ENCODE measurements at regions not wholly inside any gene's neighbourhood (a gene's known extent, or its start where the extent isn't known, plus 50 kb on each side); places are given as distances from the start of the nearest gene placed in this dataset.

DNA sequence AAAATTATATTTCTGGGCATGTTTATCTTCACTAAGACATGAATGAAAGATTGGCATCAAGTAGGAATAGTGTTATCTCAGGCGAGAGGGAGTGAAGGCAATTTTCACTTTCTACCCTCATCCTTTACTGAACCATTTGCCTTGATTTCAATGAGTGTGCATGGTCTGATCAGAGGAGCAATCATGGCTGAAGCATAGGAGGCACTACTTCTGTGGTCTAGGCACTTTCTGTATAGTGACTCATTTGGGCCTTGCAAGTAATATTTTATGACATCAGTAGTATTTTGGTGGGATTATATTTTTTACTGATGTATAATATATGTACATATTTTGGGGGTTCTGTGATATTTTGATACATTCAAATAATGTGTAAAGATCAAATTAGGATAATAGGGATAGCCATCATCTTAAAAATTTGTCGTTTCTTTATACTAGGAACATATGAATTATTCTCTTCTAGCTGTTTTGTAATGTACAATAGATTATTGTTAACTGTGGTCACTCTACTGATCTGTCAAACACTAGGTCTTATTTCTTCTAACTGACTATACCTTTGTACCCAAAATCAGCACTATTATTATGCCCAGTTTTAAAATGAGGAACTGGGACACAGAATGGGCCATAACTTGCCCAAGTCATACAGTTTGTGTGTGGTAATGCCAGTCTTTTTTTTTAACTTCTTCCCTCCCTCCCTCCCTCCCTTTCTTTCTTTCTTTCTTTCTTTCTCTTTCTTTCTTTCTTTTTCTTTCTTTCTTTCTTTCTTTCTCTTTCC, 101.9 kb downstream of the RAB11FIP2 start:
- DNase-seq (ENCODE audit: low read depth in 1 of 2, low spot score in 2 of 2) = no peak
- H2BK12ac ChIP-seq (ENCODE audit: low read depth, low read length) = no peak overlapping the region
- no peaks in the 10 kb centered on the region for H3K4me1 ChIP-seq (replicated peaks in 1 of 4; ENCODE audit: control insufficient read depth in 3 of 4, insufficient read depth in 4 of 4, low read length in 3 of 4)
- no peak overlapping the region for H3K27ac ChIP-seq (ENCODE audit: low read depth, low read length)
- no peak overlapping the region for H2BK15ac ChIP-seq (ENCODE audit: low read length)
- no peak overlapping the region for H4K5ac ChIP-seq (ENCODE audit: insufficient read length, low read depth, low read length)
- no peak overlapping the region for H3K14ac ChIP-seq (ENCODE audit: insufficient read length)
- H3K36me3 ChIP-seq (ENCODE audit: control insufficient read depth in 2 of 4, insufficient read depth in 4 of 4, low read length in 3 of 4) = no peaks in the 10 kb centered on the region
- H3K9ac ChIP-seq (replicated peaks in 1 of 4; ENCODE audit: extremely low read depth in 1 of 4, low read depth in 3 of 4, low read length in 3 of 4) = no peak overlapping the region
- H3K4me2 ChIP-seq (ENCODE audit: insufficient read depth in 1 of 2, low read depth in 2 of 2, low read length in 2 of 2) = no peak overlapping the region
- WGBS, 2 experiments (ENCODE audit: extremely low coverage in 1 of 2, insufficient coverage in 1 of 2, insufficient read length in 1 of 2, insufficient replicate concordance in 2 of 2, low coverage in 1 of 2, low lambda C conversion rate in 2 of 2, missing lambda C conversion rate in 1 of 2) = 96% methylated on average over 2 of the region's 2 CpGs; no CpG with 5 or more reads in 1 of the 2 experiments
- H3K9me3 ChIP-seq (ENCODE audit: insufficient read depth in 2 of 2, low read depth in 1 of 2, low read length in 1 of 2) = peaks cover 0 to 3% of the 10 kb centered on the region in 2 experiments; a peak in 1 of 4 replicates
- no peak overlapping the region for H4K8ac ChIP-seq (ENCODE audit: extremely low read depth, insufficient read depth, low read length)
- no peak overlapping the region for H3K4me3 ChIP-seq (ENCODE audit: extremely low read depth in 1 of 4, insufficient read depth in 2 of 4, low read depth in 3 of 4, low read length in 4 of 4)
- H3K79me2 ChIP-seq (ENCODE audit: control insufficient read depth in 1 of 2, insufficient read depth in 2 of 2, low read length in 2 of 2) = no peaks in the 10 kb centered on the region
- H3K4ac ChIP-seq (replicated peaks; ENCODE audit: insufficient read length, low read depth, low read length) = no peak overlapping the region
- no peaks in the 10 kb centered on the region for H3K23me2 ChIP-seq (ENCODE audit: low read depth, low read length)
- H3K18ac ChIP-seq (ENCODE audit: extremely low read depth, low read length) = no peak overlapping the region
- H3K27me3 ChIP-seq (replicated peaks in 1 of 4; ENCODE audit: control insufficient read depth in 3 of 4, extremely low read depth in 1 of 4, insufficient read depth in 3 of 4, low read length in 3 of 4) = no peaks in the 10 kb centered on the region
- no peak overlapping the region for H3K56ac ChIP-seq (replicated peaks; ENCODE audit: insufficient read length, low read depth, low read length)
- no peak overlapping the region for H3K23ac ChIP-seq (ENCODE audit: insufficient read length)
- no peak overlapping the region for H4K91ac ChIP-seq (replicated peaks; ENCODE audit: insufficient read length, low read length)
- no peak overlapping the region for H2BK120ac ChIP-seq (replicated peaks; ENCODE audit: low read depth, low read length)
- H2AFZ ChIP-seq (ENCODE audit: low read length) = no peak overlapping the region
- TF ChIP-seq SRF (IDR thresholded peaks at IDR 0.05; ENCODE audit: low read depth, low read length) = no peak
- TF ChIP-seq FOSL1 (IDR thresholded peaks at IDR 0.05; ENCODE audit: insufficient read depth, low read depth, low read length) = no peak
- TF ChIP-seq ASH2L (IDR thresholded peaks at IDR 0.05; ENCODE audit: low read length) = no peak
- TF ChIP-seq, protein P1, sequence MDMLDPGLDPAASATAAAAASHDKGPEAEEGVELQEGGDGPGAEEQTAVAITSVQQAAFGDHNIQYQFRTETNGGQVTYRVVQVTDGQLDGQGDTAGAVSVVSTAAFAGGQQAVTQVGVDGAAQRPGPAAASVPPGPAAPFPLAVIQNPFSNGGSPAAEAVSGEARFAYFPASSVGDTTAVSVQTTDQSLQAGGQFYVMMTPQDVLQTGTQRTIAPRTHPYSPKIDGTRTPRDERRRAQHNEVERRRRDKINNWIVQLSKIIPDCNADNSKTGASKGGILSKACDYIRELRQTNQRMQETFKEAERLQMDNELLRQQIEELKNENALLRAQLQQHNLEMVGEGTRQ (IDR thresholded peaks at IDR 0.05; ENCODE audit: low read length) = no peak
- no peak for FAIRE-seq
- H3K79me1 ChIP-seq (ENCODE audit: low read depth, low read length) = no peaks in the 10 kb centered on the region
- ChIA-PET CTCF (ENCODE audit: partially characterized antibody) (no interaction called here), POLR2A (ENCODE audit: partially characterized antibody) (no interaction called here)
- H4K20me1 ChIP-seq (replicated peaks in 1 of 2; ENCODE audit: control insufficient read depth in 1 of 2, insufficient read depth in 2 of 2, low read length in 2 of 2) = peaks cover 0 to 2% of the 10 kb centered on the region in 2 experiments
- H2AK5ac ChIP-seq (ENCODE audit: low read depth, low read length) = no peak overlapping the region
- no peak overlapping the region for H2BK20ac ChIP-seq (ENCODE audit: low read length)
- no peak overlapping the region for H2BK5ac ChIP-seq (ENCODE audit: low read depth, low read length)

Data from H1 (cell line).